GM18517 (cell line): ENCODE measurements at regions not wholly inside any gene's neighbourhood (a gene's known extent, or its start where the extent isn't known, plus 50 kb on each side); places are given as distances from the start of the nearest gene placed in this dataset.
"Not testable (repeated sequence)": the region's sequence is repeated elsewhere in the genome, so short reads cannot be mapped to it uniquely, and the experiment has no call there.

ENCODE experiments used
- ATAC-seq: cut with Tn5 transposase; IDR thresholded peaks from one replicate; pipeline ENCODE4 v1.9.1; 2021; ENCODE audit warnings: mild to moderate bottlenecking, moderate library complexity; ENCODE audit not compliant: unreplicated experiment

DNA sequence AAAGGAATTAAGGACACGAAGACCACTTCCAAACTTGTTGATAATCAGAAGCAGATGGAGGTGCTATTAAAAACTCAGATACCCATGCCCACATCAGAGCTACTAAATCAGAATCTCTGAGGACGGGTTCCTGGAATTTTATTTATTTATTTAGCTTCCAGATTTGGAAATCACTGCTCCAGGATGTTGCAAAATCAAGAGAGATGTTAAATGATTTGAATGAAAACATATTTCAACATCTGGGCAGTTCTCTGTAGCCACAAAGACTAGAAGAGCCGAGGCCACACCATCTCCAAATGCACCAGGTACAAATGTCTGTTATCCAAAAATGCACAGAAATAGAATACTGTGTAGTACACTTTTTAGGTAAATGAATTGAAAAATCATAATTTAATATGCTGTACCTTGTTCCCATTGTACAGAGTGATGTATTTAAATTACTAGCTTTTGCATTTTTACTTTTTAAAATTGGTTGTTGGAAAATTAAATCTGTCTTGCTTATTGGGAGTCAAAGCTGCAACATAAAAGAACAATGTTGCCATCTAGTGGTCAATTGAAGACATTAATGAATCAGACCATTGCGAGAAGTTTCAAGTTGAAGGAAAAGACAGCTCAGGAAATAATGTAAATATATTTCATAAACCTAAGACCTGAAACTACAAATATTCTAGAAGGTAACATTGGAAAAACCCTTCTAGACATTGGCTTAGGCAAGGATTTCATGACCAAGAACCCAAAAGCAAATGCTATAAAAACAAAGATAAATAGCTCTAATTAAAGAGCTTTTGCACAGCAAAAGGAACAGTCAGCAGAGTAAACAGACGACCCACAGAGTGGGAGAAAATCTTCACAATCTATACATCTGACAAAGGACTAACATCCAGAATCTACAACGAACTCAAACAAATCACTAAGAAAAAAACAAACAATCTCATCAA, 151.3 kb upstream of the TTC29 start:
- peak; percentile 70 for ATAC-seq

DNA sequence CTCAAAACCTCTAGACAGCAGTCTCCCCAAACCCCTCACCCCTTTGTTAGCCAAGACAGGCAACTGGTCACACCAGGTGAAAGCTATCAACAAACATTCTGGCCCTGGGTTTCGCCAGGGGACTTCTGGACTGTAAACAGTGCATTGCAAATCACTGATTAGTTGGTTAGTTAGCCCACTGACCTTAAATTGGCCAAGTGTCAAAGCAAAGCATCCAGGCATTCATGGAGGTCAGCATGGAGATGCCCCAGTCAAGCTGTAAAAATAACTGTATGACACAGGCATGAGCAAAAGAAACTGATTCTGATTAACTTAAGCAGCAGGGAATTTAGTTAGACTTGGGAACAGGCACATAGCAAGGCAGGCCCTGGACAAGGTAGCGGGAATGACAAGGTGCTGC, 156.0 kb upstream of the TTC29 start:
- no peak for ATAC-seq

DNA sequence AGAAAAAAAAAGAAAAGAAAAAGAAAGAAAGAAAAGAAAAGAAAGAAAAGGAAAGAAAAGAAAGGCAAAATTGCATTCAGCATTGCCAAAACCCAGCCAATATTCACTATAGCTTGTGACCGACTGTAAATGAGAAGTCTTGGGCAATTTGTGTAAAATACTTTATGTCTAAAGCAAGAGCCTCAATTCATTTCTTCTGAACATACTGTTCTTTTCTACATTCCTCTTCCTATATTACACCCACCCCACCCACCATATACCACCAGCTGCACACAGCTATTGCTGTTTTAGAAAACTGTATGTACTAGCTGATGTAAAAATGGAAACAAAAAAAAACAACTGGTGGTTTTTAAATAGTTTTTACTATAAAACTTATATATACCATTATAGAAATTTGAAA, 156.9 kb upstream of the TTC29 start:
- ATAC-seq: no peak

DNA sequence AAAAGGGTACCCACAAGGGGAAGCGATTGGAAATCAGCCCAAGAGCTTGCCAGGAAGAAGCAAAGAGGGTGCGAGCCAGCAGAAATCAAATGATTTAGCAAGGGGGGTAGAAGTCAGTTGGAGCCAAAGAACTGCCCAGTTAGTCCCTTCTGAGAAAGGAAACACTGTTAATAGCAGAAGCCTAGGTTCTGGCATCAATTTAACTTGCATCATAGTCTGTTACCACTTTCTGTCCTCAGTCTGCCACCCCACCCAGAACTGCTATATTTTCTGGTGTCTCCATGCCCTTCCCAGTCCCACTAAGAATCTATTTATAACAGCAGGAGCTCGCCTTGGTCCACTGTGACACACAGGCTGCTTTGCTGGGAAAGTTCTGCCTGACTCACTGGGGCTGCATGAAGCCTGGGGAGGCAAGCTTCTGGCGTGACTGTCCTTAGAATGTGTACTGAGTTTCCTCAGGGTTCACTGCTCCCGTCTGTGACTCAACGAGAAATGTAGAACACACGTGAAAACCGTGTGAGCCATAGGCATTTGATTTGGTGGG, 157.8 kb upstream of the TTC29 start:
- ATAC-seq: no peak

DNA sequence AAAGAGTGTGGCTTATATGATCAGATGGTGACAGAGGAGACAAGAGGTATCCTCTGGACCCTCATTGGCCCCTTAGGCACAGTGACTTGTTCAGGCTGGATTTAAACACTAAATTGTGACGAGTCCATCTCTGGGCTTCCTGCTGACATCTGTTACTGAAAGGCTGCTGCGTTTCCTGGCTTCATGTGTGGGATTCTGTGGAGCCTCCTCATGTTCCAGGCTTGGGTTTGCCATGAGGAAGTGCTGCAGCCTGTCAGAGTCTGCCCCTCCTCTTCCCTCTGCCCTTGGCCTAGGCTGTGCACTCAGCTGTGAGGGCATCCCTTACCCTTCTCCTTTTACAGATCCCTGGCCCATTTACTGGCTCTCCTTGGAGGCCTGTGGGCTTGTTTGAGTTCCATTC, 159.1 kb upstream of the TTC29 start:
- ATAC-seq: no peak

DNA sequence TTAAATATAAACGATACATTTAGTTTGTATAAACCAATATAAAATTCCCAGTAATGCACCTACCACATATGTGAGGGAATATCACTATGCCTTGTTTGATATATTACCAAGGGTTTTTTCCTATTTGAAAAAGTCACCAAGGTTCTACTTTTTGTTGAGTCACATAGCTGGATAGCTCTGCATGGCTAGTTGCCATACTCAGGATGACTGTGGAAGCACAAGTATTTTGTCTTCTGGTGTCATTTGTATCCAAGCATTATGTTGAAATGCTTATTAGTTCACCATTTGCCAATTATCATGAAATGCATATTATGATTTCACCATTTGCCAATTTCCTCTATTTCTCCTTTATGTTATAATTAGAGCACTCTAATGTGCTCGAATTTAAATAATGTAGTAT, 162.7 kb upstream of the TTC29 start:
- no peak for ATAC-seq

DNA sequence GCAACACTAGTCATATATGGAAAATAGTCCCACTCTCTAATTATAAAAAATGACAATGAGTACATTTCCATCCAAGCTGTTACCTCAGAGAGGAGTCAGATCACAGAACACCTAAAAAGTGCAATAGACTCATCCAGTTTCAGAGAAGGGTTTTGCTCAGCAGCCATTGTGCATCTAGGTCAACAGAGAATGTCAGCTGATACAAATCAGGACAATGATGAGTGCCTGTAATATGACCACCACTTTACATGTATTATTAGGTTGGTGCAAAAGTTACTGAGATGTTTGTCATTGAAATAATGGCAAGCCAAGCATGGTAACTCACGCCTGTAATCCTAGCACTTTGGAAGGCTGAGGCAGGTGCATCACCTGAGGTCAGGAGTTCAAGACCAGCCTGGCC, 164.1 kb upstream of the TTC29 start:
- no peak for ATAC-seq

DNA sequence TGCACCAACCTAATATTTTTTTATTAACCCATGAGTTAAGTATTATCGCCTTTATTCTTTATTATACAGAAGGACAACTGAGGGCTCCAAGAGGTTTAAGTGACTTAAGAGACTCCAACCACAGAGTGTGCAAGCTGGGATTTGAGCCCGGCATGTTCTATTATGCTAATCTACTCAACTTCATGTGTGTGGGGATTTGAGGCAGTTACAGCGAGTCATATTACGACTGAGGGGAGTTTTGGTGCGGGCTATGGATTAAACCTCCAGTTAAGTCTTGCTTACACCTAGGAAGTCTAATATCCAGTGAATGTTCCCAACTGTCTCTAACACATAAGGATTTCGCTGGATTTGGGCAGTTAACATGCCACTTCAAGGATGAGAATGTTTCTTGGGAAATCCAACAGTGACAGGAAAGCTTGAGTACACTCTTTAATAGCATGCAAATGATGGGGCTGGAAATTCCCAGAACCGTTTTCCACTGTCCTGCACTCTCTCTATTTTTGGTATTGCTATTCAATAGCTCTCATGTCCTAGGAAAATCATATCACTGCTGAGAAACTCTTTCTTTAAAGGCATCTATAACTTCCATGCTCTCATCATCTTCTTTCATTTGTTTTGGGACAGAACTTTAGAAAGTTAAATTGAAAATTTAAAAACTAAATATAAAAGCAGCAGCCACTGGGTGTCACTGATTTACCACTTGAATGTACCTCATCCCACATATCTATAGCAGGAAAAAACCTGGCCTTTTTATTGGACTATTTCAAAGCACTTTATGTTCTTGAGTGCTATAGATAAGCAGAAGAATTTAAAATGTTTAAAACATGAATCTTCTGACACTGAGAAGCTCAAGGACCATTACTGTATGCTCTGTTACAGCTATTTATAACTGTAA, 165.1 kb upstream of the TTC29 start:
- ATAC-seq: no peak

DNA sequence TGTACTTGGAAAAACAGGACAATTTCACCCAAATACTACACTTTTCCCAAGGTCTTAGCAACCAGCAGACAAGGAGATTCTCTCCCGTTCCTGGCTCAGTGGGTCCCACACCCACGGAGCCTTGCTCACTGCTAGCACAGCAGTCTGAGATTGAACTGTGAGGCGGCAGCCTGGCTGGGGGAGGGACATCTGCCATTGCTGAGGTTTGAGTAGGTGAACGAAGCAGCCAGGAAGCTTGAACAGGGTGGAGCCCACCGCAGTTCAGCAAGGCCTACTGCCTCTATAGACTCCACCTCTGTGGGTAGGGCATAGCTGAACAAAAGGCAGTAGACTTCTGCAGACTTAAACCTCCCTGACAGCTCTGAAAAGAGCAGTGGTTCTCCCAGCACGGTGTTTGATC, 166.5 kb upstream of the TTC29 start:
- ATAC-seq: not testable (repeated sequence)

DNA sequence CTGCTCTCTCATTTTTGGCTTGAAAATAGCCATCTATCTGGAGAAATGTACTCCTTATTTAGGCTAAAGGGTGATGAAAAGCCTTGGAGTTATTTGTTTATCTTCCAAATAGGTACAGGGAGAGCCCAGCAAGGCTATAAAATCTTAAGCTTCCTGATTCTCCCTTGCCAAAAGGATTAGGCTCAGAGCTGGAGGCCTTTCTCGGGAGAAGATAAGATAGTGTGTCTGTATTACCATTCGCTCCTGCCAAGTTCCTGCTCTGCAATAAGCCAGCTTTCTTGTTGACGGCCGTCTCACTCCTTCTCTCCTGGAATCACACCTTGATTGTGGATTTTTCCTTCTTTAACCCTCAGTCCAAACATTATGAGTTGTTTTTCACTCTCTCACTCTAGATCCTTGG, 171.8 kb upstream of the TTC29 start:
- ATAC-seq: no peak

DNA sequence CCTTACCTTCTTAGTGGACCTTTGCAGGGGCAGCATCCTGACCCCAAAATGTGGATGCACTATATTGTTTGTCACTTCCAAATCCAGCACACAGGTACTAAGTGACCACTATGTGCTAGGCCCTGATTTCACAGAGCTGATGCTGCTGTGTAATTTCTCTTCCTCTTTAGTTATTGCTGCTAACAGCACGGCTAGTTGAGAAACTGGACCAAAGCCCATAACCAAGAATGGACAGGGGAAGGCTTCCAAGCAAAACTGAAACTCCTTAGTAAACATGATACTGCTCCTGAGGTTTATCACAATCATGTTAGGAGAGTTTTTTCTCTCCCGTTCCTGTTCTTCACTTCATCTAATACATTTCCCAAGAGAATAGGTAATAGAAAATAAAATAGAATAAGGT, 172.9 kb upstream of the TTC29 start:
- ATAC-seq: no peak

DNA sequence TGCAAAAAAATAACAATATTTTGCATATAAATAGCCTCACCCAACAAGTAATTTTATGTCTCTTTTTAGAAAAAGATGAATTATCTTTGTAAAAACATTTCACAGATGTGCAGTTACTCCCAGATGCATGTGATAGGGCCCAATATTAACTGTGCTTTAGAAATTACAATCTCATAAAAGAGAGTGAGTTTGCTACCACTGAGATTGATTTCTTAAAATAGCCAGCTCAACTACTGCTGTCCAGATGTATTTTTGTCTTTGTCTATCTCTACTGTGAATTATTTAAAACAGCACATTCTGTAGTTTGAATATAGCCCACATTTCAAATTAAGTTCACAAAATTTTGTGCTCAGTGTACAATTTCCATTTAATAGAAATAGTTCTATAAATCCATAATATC, 177.0 kb upstream of the TTC29 start:
- ATAC-seq: no peak

DNA sequence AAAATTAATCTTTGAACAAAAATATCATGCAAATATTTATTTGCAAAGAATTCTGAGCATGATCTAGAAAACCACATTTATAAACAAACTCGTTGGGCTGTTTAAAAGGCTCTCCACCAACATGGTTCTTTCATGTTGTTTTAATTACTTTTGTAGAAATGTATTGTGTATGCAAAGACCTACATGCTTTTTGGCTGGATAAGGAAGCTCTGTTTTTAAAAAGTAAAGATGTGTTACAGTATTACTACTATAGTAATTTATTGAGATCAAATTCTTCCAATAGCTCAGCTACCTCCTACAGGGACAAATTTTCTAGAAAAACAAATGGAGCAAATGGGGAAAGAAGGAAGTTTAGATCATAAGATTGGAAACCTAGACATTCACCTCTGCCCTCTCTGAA, 177.5 kb upstream of the TTC29 start:
- ATAC-seq: no peak

DNA sequence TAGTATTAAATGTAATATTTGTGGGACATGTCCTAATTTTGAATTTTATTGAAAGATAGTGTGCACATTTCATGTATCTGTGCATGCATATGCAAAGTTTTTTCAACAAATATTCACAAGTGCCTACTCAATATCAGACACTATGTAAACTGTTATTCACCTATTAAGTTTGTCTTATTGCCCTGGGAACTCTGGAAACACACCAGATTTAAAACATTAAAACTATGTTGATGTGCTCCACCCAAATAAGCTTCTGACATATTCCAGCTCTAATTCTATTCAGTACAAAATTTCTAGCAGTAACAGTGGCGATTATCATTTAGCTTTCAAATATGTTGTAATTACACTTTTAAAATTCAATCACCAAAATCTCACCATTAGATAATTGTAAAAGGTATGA, 183.1 kb upstream of the TTC29 start:
- ATAC-seq: no peak

DNA sequence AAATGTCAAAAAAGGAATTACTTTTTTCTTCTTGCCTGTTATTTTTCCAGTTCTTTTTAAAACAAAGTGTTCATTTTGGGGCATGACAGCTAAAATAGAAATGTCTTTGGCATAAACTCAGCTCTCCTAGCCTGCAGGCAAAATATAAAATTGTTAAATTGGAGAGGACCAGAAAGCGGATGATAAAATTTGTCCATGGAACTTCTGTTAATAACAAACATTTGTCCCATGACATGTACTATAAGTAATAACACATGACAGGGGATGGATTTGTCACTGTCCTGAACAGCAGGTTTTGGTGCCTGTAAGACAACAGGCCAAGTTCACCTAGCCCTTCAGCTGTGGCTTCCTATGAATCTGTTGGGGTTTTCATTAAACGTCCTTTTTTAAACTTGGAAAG, 184.0 kb upstream of the TTC29 start:
- no peak for ATAC-seq

DNA sequence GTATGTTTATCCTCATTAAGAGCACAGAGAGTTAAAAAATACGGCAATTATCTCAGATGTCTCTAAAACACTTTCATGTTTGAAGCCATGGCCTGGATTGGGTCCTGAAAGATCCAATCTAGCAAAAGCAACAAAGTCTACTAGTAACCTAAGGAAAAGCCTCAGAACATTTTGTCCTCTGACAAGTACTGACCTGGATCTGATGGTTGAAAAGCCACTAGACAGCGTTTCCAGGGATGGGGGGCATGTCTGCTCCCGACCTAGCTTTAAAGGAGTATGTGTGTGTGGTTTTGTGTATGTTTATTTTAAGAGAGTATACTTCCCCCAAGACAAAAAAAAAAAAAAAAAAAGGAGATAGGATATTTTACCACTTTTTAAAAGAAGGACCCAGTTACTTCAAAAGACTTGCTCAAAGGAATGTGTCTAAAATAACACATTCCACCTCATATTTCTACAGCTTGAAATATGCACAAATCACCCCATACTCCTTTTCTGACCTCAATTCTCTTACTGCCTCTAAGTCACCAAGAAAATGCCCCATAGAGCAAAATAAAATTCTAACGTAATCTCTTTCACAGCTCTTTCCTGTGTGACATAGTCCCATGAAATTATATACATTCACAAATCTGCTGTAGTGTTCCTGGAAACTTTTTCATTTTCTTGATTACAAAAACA, 189.0 kb upstream of the TTC29 start:
- ATAC-seq: no peak

DNA sequence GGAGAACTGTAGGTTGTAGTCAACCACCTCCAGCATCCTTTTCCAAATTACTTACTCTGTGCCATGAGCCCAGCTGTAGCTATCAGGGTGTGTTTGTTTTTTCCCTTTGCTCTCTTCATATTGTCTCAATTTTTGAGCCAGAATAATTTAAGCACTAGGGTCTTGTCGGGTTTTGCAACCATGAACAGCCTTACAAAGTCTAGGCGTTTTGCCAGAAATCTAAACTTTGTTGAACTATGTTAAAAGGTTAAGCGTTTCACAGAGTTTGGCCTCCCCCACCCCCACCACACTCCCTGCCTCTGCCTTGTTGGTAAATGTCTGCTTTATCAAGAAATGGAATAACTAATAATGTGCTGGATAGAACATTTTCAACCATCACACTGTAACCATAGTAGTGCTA, 190.6 kb upstream of the TTC29 start:
- no peak for ATAC-seq

DNA sequence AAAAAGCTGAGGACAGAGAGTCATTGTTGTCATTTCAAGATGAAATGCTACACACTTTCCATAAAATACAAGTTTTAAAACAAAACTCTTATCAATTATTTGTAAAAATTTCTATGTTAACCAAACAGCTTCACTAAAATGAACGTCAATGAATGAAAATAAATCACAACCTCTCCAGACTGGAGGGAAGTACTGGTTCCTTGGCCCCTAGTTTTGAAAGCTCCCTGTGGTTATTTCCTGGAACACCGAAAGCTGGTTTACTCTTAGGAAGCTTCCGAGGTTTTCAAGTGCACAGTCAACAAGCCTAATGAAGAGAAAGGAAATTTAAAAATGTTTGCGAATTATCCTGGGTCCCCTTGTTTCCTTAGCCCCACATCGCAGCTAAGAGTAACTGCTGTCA, 191.1 kb upstream of the TTC29 start:
- ATAC-seq: no peak

DNA sequence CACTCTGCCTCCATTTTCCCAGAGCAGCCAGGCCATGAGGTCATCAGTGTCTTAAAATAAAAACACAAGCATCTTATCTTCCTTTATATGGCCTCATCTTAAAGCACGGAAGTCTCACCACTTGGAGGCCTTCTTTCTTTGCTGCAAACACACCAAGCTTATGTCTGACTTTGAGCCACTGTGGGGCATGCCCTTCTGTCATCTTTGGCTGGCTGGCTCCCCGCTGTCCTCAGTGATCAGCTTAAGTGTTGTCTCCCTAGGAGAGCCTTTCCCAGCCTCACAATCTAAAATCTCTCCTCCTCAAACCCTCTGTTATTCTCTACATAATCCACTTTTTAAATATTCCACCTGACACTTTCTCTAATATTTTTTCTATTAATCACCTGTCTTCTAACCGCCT, 191.6 kb upstream of the TTC29 start:
- ATAC-seq: no peak

DNA sequence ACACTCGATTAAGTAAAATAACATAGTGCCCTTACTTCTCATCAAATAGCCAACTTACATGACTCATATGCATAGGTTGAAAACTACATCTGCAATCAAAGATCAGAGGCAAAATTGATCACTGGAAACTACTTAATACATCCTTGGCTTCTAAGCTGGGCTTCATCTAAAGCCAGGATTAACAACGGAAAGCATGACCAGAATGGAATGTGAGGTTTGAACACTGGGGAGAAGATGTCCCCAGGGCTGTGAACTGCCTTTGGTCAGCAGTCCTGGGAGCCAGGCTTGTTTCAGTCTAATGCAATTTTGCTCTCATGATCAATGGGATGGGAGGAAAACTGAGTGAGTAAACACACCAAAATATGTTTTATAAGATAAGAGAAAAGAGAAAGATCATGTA, 192.5 kb upstream of the TTC29 start:
- no peak for ATAC-seq
